Stomach (tissue), 8 donors: ENCODE measurements at regions not wholly inside any gene's neighbourhood (a gene's known extent, or its start where the extent isn't known, plus 50 kb on each side); places are given as distances from the start of the nearest gene placed in this dataset.

Source experiments
- DNase-seq, 2 donors: peaks; one replicate each; pipeline versions ENCODE4 v3.0.0 to v3.0.0-alpha.2; 2013 to 2019
- H3K27ac ChIP-seq, 5 donors: fragments of 200-600 bp in 4 of 5; sonication (generic) in 4 of 5; one replicate each; pipeline ENCODE4 v1.5.1; 2013 to 2019; ENCODE audit warnings: mild to moderate bottlenecking in 1 of 5, moderate library complexity in 1 of 5
- H3K27me3 ChIP-seq, 3 donors: fragments of 200-600 bp; sonication (generic); one replicate each; pipeline ENCODE4 v1.5.1; 2017 to 2019; ENCODE audit warnings: mixed run types in 1 of 3
- H3K36me3 ChIP-seq, 4 donors: fragments of 200-600 bp; sonication (generic); 1 replicate in 3 of 4; 2 replicates in 1 of 4; pipeline ENCODE4 v1.5.1; 2016 to 2019
- H3K4me1 ChIP-seq, 4 donors: fragments of 200-600 bp; sonication (generic); one replicate each; pipeline ENCODE4 v1.5.1; 2016 to 2019
- H3K4me3 ChIP-seq, 4 donors: fragments of 200-600 bp; sonication (generic) in 3 of 4; one replicate each; pipeline ENCODE4 v1.5.1; 2016 to 2019; ENCODE audit warnings: mild to moderate bottlenecking in 1 of 4
- H3K9me3 ChIP-seq, 4 donors: fragments of 200-600 bp; sonication (generic); one replicate each; pipeline ENCODE4 v1.5.1; 2016 to 2019
- EP300 ChIP-seq: sonication (generic); formaldehyde crosslinking; IDR thresholded peaks from one replicate; pipeline ENCODE4 v1.6.1; 2017; ENCODE audit warnings: antibody characterized with exemption
- POLR2A ChIP-seq, 4 donors: fragments of 450-650 bp; IDR thresholded peaks; one replicate each; pipeline ENCODE4 v1.6.1; 2016; ENCODE audit warnings: antibody characterized with exemption in 4 of 4, control low read depth in 2 of 4, mild to moderate bottlenecking in 1 of 4, moderate library complexity in 1 of 4
- POLR2AphosphoS5 ChIP-seq, 3 donors: sonication (generic); formaldehyde crosslinking; IDR thresholded peaks; one replicate each; pipeline ENCODE4 v1.6.1; 2016; ENCODE audit warnings: antibody characterized with exemption in 3 of 3
- WGBS, 5 donors: extraction: QIAGEN DNeasy Blood & Tissue Kit in 3 of 5; methylation state at CpG; one replicate each; pipeline versions ENCODE4 v1.1.5 to v1.1.7; 2013 to 2018; 5-methylcytosine and 5-hydroxymethylcytosine counted together
- intact Hi-C: fragments of 100-400 bp; cut with DNase I; formaldehyde crosslinking; loops from one replicate; pipeline ENCODE4 v1.15.1; 2023; ENCODE audit warnings: low total_unique reads
- TF ChIP-seq, protein P1 (sequence below), 7 experiments: fragments of 450-650 bp in 4 of 7; fragments of 200-600 bp in 3 of 7; sonication (generic) in 3 of 7; IDR thresholded peaks; one replicate each; pipeline ENCODE4 v1.5.1; 2016 to 2019; ENCODE audit warnings: antibody characterized with exemption in 7 of 7, control low read depth in 2 of 7, mild to moderate bottlenecking in 1 of 7
- donor health status: healthy with polysubstance abuse.
- donor health status: Bipolar disorder and iron deficiency.
- donor health status: healthy.

DNA sequence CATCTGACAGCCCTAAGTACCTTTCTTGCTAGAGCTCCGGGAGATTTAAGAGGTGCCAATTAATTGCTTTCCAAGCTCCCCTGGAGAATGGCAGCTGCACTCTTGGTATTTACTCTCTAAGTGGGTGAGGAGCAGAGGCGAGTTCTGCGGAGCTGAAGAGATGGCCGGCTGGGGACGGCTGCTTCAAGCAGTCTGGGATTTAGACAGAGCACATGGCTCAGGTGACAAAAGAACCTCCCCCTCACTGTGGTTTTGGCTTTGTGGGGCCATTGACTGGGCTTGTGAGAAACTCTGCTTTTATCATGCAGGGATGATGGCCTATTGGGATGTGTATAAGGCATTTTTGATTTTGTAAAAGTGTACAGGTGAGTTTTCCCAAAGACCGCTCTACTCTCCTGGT lies 239.3 kb upstream of the EEF2KMT start:
- intact Hi-C loops, result no loop called here
- Histone ChIP-seq H3K36me3 (no peaks in the 10 kb centered on the region), H3K4me3 (no peak overlapping the region), H3K9me3 (no peaks in the 10 kb centered on the region), H3K27ac (no peak overlapping the region), H3K4me1 (no peaks in the 10 kb centered on the region), H3K27me3 (no peaks in the 10 kb centered on the region)
- DNase-seq, result no peak
- WGBS, 5 donors, result 31 to 40% (median 37%) methylated on average over 6 of the region's 6 CpGs
- TF ChIP-seq EP300, result no peak
- TF ChIP-seq, protein P1, sequence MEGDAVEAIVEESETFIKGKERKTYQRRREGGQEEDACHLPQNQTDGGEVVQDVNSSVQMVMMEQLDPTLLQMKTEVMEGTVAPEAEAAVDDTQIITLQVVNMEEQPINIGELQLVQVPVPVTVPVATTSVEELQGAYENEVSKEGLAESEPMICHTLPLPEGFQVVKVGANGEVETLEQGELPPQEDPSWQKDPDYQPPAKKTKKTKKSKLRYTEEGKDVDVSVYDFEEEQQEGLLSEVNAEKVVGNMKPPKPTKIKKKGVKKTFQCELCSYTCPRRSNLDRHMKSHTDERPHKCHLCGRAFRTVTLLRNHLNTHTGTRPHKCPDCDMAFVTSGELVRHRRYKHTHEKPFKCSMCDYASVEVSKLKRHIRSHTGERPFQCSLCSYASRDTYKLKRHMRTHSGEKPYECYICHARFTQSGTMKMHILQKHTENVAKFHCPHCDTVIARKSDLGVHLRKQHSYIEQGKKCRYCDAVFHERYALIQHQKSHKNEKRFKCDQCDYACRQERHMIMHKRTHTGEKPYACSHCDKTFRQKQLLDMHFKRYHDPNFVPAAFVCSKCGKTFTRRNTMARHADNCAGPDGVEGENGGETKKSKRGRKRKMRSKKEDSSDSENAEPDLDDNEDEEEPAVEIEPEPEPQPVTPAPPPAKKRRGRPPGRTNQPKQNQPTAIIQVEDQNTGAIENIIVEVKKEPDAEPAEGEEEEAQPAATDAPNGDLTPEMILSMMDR (IDR thresholded peaks at IDR 0.05), result no peak
- no peak for TF ChIP-seq POLR2A (IDR thresholded peaks at IDR 0.05)
- no peak for TF ChIP-seq POLR2AphosphoS5 (IDR thresholded peaks at IDR 0.05)

DNA sequence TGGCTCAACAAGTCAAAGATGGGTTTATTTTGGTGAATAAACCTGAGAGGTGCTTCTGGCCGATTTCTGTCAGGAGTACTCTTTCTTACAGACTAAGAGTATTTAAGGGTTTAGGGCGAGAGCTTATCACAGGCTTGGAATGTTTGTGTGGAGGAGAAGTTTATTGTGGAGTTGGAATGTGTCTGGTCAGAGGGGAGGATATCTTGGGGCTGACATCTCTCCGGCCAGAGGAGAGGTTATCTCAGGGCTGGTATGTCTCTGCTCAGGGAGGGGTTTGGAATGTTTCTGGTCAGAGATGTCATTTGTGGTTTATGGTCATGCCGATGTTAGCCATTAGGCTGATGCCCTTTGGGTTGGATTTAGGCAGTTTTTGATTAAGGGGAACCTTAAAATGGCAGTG lies 236.4 kb upstream of the EEF2KMT start:
- no peaks in the 10 kb centered on the region for H3K36me3 ChIP-seq
- WGBS, 5 donors, result 36 to 56% (median 40%) methylated on average over 4 of the region's 4 CpGs

DNA sequence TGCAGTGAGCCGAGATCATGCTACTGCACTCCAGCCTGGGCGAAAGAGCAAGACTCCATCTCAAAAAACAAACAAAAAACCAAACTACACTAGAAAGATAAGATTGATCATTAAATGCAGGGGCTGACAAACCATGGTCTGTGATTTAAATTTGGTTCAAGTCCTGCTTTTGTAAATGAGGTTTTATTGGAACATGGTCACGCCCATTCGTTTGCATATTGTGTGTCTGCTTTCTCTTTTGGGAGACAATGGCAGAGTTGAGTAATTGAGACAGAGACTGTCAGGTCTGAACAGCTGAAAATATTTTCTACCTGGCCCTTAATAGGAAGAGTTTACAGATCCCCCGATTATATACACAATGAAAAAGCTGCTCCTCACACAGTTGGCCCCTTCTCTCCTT lies 235.5 kb upstream of the EEF2KMT start:
- TF ChIP-seq, protein P1 (IDR thresholded peaks at IDR 0.05), result no peak
- no peak for TF ChIP-seq EP300
- no peak for TF ChIP-seq POLR2AphosphoS5 (IDR thresholded peaks at IDR 0.05)
- no peak for TF ChIP-seq POLR2A (IDR thresholded peaks at IDR 0.05)
- H3K27me3 ChIP-seq, result no peaks in the 10 kb centered on the region
- 82 to 93% (median 87%) methylated on average over 4 to 5 of the region's 5 CpGs for WGBS, 5 donors
- H3K4me1 ChIP-seq, result no peaks in the 10 kb centered on the region
- no peak overlapping the region for H3K27ac ChIP-seq
- no peaks in the 10 kb centered on the region for H3K36me3 ChIP-seq
- H3K4me3 ChIP-seq, result no peak overlapping the region
- H3K9me3 ChIP-seq, result peaks cover 0 to 6% (median 3%) of the 10 kb centered on the region in 4 donors
- DNase-seq, result no peak
- intact Hi-C loops, result no loop called here

More for the DNA sequence above, 236.4 kb upstream of the EEF2KMT start:
- no peak overlapping the region for H3K27ac ChIP-seq
- H3K27me3 ChIP-seq, result no peaks in the 10 kb centered on the region
- intact Hi-C loops, result no loop called here
- no peak overlapping the region for H3K4me3 ChIP-seq
- DNase-seq, result no peak
- TF ChIP-seq EP300 (no peak), POLR2AphosphoS5 (IDR thresholded peaks at IDR 0.05) (no peak), POLR2A (IDR thresholded peaks at IDR 0.05) (no peak)
- TF ChIP-seq, protein P1 (IDR thresholded peaks at IDR 0.05), result no peak
- peaks cover 0 to 6% (median 3%) of the 10 kb centered on the region in 4 donors for H3K9me3 ChIP-seq
- no peaks in the 10 kb centered on the region for H3K4me1 ChIP-seq

DNA sequence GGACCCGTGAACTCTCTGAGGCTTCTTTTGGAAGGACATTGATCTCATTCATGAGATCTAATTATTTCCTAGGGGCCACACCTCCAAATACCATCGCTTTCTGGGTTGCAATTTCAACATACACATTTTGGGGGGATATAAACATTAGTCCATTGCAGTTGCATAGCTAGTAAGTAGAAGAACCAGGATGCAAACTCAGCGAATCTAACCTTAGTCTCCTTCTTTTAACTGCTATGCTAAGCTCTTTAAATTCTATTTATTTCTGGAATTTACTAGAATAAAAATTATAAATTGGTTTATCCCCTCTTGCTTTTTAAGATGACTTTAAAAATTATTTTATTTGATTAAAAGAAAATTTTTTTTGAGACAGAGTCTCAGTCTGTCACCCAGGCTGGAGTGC lies 232.5 kb upstream of the EEF2KMT start:
- Histone ChIP-seq H3K27me3 (no peaks in the 10 kb centered on the region), H3K9me3 (peaks cover 0 to 20% (median 8%) of the 10 kb centered on the region in 4 donors), H3K36me3 (no peaks in the 10 kb centered on the region), H3K4me1 (no peaks in the 10 kb centered on the region), H3K4me3 (no peak overlapping the region), H3K27ac (no peak overlapping the region)
- 81 to 90% (median 82%) methylated on average over 3 of the region's 3 CpGs for WGBS, 5 donors
- intact Hi-C loops, result no loop called here
- no peak for DNase-seq
- no peak for TF ChIP-seq EP300
- TF ChIP-seq, protein P1 (IDR thresholded peaks at IDR 0.05), result no peak
- no peak for TF ChIP-seq POLR2AphosphoS5 (IDR thresholded peaks at IDR 0.05)
- TF ChIP-seq POLR2A (IDR thresholded peaks at IDR 0.05), result no peak
